ENCODE measurements at regions not wholly inside any gene's neighbourhood (a gene's known extent, or its start where the extent isn't known, plus 50 kb on each side); places are given as distances from the start of the nearest gene placed in this dataset. TPM values are rescaled to one million over a fixed set of nuclear protein-coding genes. Genes with fewer than 3 reads are reported as not detected.

GRCh38 chr4:86543560-86544309, 50.4 kb upstream of the PTPN13 start:
- no TSS peak for BruUV-seq (replicated peaks)
- Histone ChIP-seq H3K4me1 (replicated peaks; ENCODE audit: insufficient read depth) (no peaks in the 10 kb centered on the region), H3K79me2 (ENCODE audit: low read depth) (no peaks in the 10 kb centered on the region), H2AFZ (no peak overlapping the region), H3K4me3 (no peak overlapping the region), H3K9me2 (ENCODE audit: insufficient read depth) (no peaks in the 10 kb centered on the region), H3K27ac (no peak overlapping the region), H3F3A (ENCODE audit: insufficient read depth, low read depth) (no peaks in the 10 kb centered on the region), H3K36me3 (ENCODE audit: low read depth) (no peaks in the 10 kb centered on the region), H3K4me2 (no peak overlapping the region), H4K20me1 (ENCODE audit: insufficient read depth) (no peaks in the 10 kb centered on the region), H3K9me3 (ENCODE audit: insufficient read depth, low read depth) (no peaks in the 10 kb centered on the region), H3K27me3 (ENCODE audit: insufficient read depth, low read depth) (no peaks in the 10 kb centered on the region)
- TF ChIP-seq, protein P1, sequence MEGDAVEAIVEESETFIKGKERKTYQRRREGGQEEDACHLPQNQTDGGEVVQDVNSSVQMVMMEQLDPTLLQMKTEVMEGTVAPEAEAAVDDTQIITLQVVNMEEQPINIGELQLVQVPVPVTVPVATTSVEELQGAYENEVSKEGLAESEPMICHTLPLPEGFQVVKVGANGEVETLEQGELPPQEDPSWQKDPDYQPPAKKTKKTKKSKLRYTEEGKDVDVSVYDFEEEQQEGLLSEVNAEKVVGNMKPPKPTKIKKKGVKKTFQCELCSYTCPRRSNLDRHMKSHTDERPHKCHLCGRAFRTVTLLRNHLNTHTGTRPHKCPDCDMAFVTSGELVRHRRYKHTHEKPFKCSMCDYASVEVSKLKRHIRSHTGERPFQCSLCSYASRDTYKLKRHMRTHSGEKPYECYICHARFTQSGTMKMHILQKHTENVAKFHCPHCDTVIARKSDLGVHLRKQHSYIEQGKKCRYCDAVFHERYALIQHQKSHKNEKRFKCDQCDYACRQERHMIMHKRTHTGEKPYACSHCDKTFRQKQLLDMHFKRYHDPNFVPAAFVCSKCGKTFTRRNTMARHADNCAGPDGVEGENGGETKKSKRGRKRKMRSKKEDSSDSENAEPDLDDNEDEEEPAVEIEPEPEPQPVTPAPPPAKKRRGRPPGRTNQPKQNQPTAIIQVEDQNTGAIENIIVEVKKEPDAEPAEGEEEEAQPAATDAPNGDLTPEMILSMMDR (conservative IDR thresholded peaks at IDR 0.05), result no peak
- no peak for DNase-seq
- ChIA-PET CTCF (no interaction called here), POLR2A (ENCODE audit: unreplicated experiment) (interaction anchor here (0.6 kb wide), 1 partner anchor 50 kb away, joined by 3 read pairs; the partner anchor contains the start of gene PTPN13)
- intact Hi-C loops (cut with micrococcal nuclease; ENCODE audit: unreplicated experiment), result no loop called here

GRCh38 chr4:86544310-86544966, 49.7 kb upstream of the PTPN13 start:
- no peak overlapping the region for H3K27ac ChIP-seq
- no peak for TF ChIP-seq EZH2 (IDR thresholded peaks at IDR 0.05; ENCODE audit: low read depth)
- TF ChIP-seq, protein P1 (conservative IDR thresholded peaks at IDR 0.05), result no peak
- no peaks in the 10 kb centered on the region for H3K9me2 ChIP-seq (ENCODE audit: insufficient read depth)
- CTCF ChIA-PET, result no interaction called here
- no peak overlapping the region for H3K4me3 ChIP-seq
- H4K20me1 ChIP-seq (ENCODE audit: insufficient read depth), result no peaks in the 10 kb centered on the region
- H3K79me2 ChIP-seq (ENCODE audit: low read depth), result no peaks in the 10 kb centered on the region
- BruUV-seq (replicated peaks), result no TSS peak
- POLR2A ChIA-PET (ENCODE audit: unreplicated experiment), result interaction anchor here (0.6 kb wide), 1 partner anchor 50 kb away, joined by 3 read pairs; the partner anchor contains the start of gene PTPN13
- intact Hi-C loops (cut with micrococcal nuclease; ENCODE audit: unreplicated experiment), result no loop called here
- no peaks in the 10 kb centered on the region for H3K4me1 ChIP-seq (replicated peaks; ENCODE audit: insufficient read depth)
- no peak overlapping the region for H2AFZ ChIP-seq
- H3K27me3 ChIP-seq (ENCODE audit: insufficient read depth, low read depth), result no peaks in the 10 kb centered on the region
- H3K4me2 ChIP-seq, result no peak overlapping the region
- DNase-seq, result no peak
- no peaks in the 10 kb centered on the region for H3K36me3 ChIP-seq (ENCODE audit: low read depth)
- no peaks in the 10 kb centered on the region for H3F3A ChIP-seq (ENCODE audit: insufficient read depth, low read depth)
- no peaks in the 10 kb centered on the region for H3K9me3 ChIP-seq (ENCODE audit: insufficient read depth, low read depth)

Small RNA genes lying in the stretch of these regions (microRNA-seq; reads per million reads assigned to microRNA genes)
- gene MIR4452 (ENCODE audit: borderline number of aligned reads, borderline replicate concordance), result not detected
